HL-60 (cell line): ENCODE measurements at regions not wholly inside any gene's neighbourhood (a gene's known extent, or its start where the extent isn't known, plus 50 kb on each side); places are given as distances from the start of the nearest gene placed in this dataset.

Source experiments
- POLR2AphosphoS5 ChIP-seq: IDR thresholded peaks from 2 replicates; pipeline ENCODE4 v1.6.1; 2012; ENCODE audit warnings: low read depth
- TF ChIP-seq, protein P1 (sequence below): IDR thresholded peaks from one replicate; pipeline ENCODE4 v1.5.1; 2011; ENCODE audit warnings: low read length, control low read depth, inconsistent platforms; ENCODE audit not compliant: insufficient read depth

DNA sequence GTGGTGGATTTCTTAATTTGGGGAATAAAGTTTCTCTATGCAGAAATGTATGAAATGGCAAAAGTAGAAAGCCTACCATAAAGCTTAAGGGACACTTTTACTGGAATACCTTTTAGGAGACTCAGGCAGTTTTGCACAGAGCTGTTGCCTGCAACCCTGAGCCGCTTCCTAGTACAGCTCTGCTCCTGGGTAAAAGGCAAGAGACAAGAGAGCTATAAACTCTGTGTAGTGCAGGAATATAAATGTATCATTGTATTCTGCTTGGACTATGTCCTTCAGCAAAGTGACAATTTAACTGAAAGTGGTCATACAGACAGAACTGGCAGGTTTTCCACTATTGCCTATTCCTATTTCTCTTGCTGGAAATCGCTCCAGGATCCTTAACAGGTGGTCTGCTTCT is 65.3 kb upstream of the MYOCD start:
- TF ChIP-seq, protein P1, sequence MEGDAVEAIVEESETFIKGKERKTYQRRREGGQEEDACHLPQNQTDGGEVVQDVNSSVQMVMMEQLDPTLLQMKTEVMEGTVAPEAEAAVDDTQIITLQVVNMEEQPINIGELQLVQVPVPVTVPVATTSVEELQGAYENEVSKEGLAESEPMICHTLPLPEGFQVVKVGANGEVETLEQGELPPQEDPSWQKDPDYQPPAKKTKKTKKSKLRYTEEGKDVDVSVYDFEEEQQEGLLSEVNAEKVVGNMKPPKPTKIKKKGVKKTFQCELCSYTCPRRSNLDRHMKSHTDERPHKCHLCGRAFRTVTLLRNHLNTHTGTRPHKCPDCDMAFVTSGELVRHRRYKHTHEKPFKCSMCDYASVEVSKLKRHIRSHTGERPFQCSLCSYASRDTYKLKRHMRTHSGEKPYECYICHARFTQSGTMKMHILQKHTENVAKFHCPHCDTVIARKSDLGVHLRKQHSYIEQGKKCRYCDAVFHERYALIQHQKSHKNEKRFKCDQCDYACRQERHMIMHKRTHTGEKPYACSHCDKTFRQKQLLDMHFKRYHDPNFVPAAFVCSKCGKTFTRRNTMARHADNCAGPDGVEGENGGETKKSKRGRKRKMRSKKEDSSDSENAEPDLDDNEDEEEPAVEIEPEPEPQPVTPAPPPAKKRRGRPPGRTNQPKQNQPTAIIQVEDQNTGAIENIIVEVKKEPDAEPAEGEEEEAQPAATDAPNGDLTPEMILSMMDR = no peak
- no peak for TF ChIP-seq POLR2AphosphoS5
